ENCODE measurements at regions not wholly inside any gene's neighbourhood (a gene's known extent, or its start where the extent isn't known, plus 50 kb on each side); places are given as distances from the start of the nearest gene placed in this dataset.

- no peaks in the 10 kb centered on the region for H3K4me1 ChIP-seq (ENCODE audit: control insufficient read depth, insufficient read depth, low read length)
- 7% methylated on average over 2 of the region's 2 CpGs for WGBS (ENCODE audit: insufficient coverage, insufficient replicate concordance, low lambda C conversion rate, missing lambda C conversion rate)
- no peak overlapping the region for H3K27ac ChIP-seq (ENCODE audit: control insufficient read depth, insufficient read depth)
- H4K20me1 ChIP-seq (ENCODE audit: control insufficient read depth, insufficient read depth): no peaks in the 10 kb centered on the region
- FAIRE-seq (no peak), DNase-seq (ENCODE audit: low read depth, low spot score) (no peak), ATAC-seq (no peak)
- ChIA-PET CTCF (interaction anchor here (1.2 kb wide), 1 partner anchor 17 kb away, joined by 3 read pairs; no protein-coding TSS in a partner anchor), RAD21 (ENCODE audit: unreplicated experiment) (no interaction called here), SMC1A (ENCODE audit: uncharacterized antibody, unreplicated experiment) (interaction anchor here (1.3 kb wide), 1 partner anchor 126 kb away, joined by 3 read pairs; no protein-coding TSS in a partner anchor), POLR2A (no interaction called here)
- no peaks in the 10 kb centered on the region for H3K9me3 ChIP-seq (replicated peaks; ENCODE audit: control insufficient read depth, insufficient read depth, low read length)
- H3K4me2 ChIP-seq (ENCODE audit: control insufficient read depth, insufficient read depth): no peak overlapping the region
- H2AFZ ChIP-seq (ENCODE audit: control insufficient read depth, low read depth, low read length): no peak overlapping the region
- no peaks in the 10 kb centered on the region for H3K79me2 ChIP-seq (ENCODE audit: control insufficient read depth, insufficient read depth, low read length)
- in situ Hi-C loops (cut with MboI) (no loop called here), intact Hi-C loops (cut with micrococcal nuclease; ENCODE audit: unreplicated experiment) (no loop called here)
- no peak overlapping the region for H3K9ac ChIP-seq (ENCODE audit: control insufficient read depth, insufficient read depth, low read length)
- BruUV-seq (replicated peaks): no TSS peak
- H3K4me3 ChIP-seq: no peak overlapping the region
- no peaks in the 10 kb centered on the region for H3K36me3 ChIP-seq (ENCODE audit: control insufficient read depth in 2 of 2, insufficient read depth in 2 of 2, low read length in 1 of 2)
- H3K27me3 ChIP-seq (replicated peaks in 1 of 2; ENCODE audit: control insufficient read depth in 2 of 2, insufficient read depth in 2 of 2, low read length in 1 of 2): no peaks in the 10 kb centered on the region
- no peak for TF ChIP-seq NFYB (IDR thresholded peaks at IDR 0.05; ENCODE audit: insufficient read depth, low read depth, low read length)
- no peak for TF ChIP-seq RB1 (IDR thresholded peaks at IDR 0.05; ENCODE audit: borderline replicate concordance)
- TF ChIP-seq MTA3 (IDR thresholded peaks at IDR 0.05; ENCODE audit: borderline replicate concordance, low read length): no peak
- no peak for TF ChIP-seq PML (IDR thresholded peaks at IDR 0.05; ENCODE audit: low read length)
- TF ChIP-seq TAF1 (IDR thresholded peaks at IDR 0.05; ENCODE audit: borderline replicate concordance, low read depth, low read length): no peak
- TF ChIP-seq E4F1 (IDR thresholded peaks at IDR 0.05; ENCODE audit: borderline replicate concordance, partially characterized antibody): no peak
- no peak for TF ChIP-seq CREB1 (IDR thresholded peaks at IDR 0.05; ENCODE audit: low read depth)
- no peak for TF ChIP-seq RUNX3 (IDR thresholded peaks at IDR 0.05; ENCODE audit: low read length)
- no peak for TF ChIP-seq CHD1 (IDR thresholded peaks at IDR 0.05; ENCODE audit: low read depth, low read length)
- TF ChIP-seq, protein P1, sequence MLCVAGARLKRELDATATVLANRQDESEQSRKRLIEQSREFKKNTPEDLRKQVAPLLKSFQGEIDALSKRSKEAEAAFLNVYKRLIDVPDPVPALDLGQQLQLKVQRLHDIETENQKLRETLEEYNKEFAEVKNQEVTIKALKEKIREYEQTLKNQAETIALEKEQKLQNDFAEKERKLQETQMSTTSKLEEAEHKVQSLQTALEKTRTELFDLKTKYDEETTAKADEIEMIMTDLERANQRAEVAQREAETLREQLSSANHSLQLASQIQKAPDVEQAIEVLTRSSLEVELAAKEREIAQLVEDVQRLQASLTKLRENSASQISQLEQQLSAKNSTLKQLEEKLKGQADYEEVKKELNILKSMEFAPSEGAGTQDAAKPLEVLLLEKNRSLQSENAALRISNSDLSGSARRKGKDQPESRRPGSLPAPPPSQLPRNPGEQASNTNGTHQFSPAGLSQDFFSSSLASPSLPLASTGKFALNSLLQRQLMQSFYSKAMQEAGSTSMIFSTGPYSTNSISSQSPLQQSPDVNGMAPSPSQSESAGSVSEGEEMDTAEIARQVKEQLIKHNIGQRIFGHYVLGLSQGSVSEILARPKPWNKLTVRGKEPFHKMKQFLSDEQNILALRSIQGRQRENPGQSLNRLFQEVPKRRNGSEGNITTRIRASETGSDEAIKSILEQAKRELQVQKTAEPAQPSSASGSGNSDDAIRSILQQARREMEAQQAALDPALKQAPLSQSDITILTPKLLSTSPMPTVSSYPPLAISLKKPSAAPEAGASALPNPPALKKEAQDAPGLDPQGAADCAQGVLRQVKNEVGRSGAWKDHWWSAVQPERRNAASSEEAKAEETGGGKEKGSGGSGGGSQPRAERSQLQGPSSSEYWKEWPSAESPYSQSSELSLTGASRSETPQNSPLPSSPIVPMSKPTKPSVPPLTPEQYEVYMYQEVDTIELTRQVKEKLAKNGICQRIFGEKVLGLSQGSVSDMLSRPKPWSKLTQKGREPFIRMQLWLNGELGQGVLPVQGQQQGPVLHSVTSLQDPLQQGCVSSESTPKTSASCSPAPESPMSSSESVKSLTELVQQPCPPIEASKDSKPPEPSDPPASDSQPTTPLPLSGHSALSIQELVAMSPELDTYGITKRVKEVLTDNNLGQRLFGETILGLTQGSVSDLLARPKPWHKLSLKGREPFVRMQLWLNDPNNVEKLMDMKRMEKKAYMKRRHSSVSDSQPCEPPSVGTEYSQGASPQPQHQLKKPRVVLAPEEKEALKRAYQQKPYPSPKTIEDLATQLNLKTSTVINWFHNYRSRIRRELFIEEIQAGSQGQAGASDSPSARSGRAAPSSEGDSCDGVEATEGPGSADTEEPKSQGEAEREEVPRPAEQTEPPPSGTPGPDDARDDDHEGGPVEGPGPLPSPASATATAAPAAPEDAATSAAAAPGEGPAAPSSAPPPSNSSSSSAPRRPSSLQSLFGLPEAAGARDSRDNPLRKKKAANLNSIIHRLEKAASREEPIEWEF (IDR thresholded peaks at IDR 0.05; ENCODE audit: insufficient replicate concordance, low read depth, low read length): no peak
- TF ChIP-seq ZZZ3 (IDR thresholded peaks at IDR 0.05; ENCODE audit: control insufficient read depth, insufficient read length, low read depth): no peak
- no peak for TF ChIP-seq WRNIP1 (IDR thresholded peaks at IDR 0.05; ENCODE audit: borderline replicate concordance, low read depth, low read length)
- no peak for TF ChIP-seq ZSCAN29 (IDR thresholded peaks at IDR 0.05)
- TF ChIP-seq SMC3 (IDR thresholded peaks at IDR 0.05; ENCODE audit: borderline replicate concordance, low read length): no peak
- no peak for TF ChIP-seq POLR2AphosphoS2 (IDR thresholded peaks at IDR 0.05; ENCODE audit: low read depth, low read length)
- TF ChIP-seq USF1 (IDR thresholded peaks at IDR 0.05; ENCODE audit: borderline replicate concordance, extremely low read length, insufficient read depth, low read depth, low read length): no peak
- TF ChIP-seq SPI1 (IDR thresholded peaks at IDR 0.05; ENCODE audit: borderline replicate concordance, insufficient read depth, low read depth, low read length): no peak
Measured at GRCh38 chr7:84666651-84667050, 472.1 kb upstream of the SEMA3A start.

All from GM12878 (cell line).